GM23338 (cell line): ENCODE measurements at regions not wholly inside any gene's neighbourhood (a gene's known extent, or its start where the extent isn't known, plus 50 kb on each side); places are given as distances from the start of the nearest gene placed in this dataset.

Source experiments
- ATAC-seq: fragments of 200-7000 bp; cut with Tn5 transposase; 3 replicates; pipeline ENCODE4 v1.9.1; 2020
- DNase-seq: peaks from one replicate; pipeline ENCODE4 v3.0.0-alpha.2; 2015; ENCODE audit warnings: low spot score
- H2AFZ ChIP-seq: fragments of 200-600 bp; sonication (generic); 2 replicates; pipeline ENCODE4 v1.8.0; 2016; ENCODE audit warnings: antibody characterized with exemption, mild to moderate bottlenecking, moderate library complexity
- H3F3A ChIP-seq: fragments of 200-600 bp; sonication (generic); replicated peaks from 2 replicates; pipeline ENCODE4 v1.8.0; 2017; ENCODE audit warnings: antibody characterized with exemption, mixed run types, low read depth
- H3K27ac ChIP-seq: fragments of 200-600 bp; sonication (generic); 2 replicates; pipeline ENCODE4 v1.6.1; 2016; ENCODE audit warnings: low read depth
- H3K27me3 ChIP-seq: fragments of 200-600 bp; sonication (generic); 2 replicates; pipeline ENCODE4 v1.8.0; 2016; ENCODE audit warnings: mild to moderate bottlenecking, mixed run types, moderate library complexity; ENCODE audit not compliant: insufficient read depth
- H3K36me3 ChIP-seq: fragments of 200-600 bp; sonication (generic); 2 replicates; pipeline ENCODE4 v1.8.0; 2016; ENCODE audit warnings: mild to moderate bottlenecking; ENCODE audit not compliant: insufficient read depth
- H3K4me1 ChIP-seq: fragments of 200-600 bp; sonication (generic); 2 replicates; pipeline ENCODE4 v1.8.0; 2016; ENCODE audit warnings: mild to moderate bottlenecking, moderate library complexity; ENCODE audit not compliant: insufficient read depth
- H3K4me2 ChIP-seq: fragments of 200-600 bp; sonication (generic); 2 replicates; pipeline ENCODE4 v1.7.1; 2017; ENCODE audit warnings: mixed run types
- H3K4me3 ChIP-seq: fragments of 200-600 bp; sonication (generic); 2 replicates; pipeline ENCODE4 v1.6.1; 2016; ENCODE audit warnings: mixed run types
- H3K79me2 ChIP-seq: fragments of 200-600 bp; sonication (generic); replicated peaks from 2 replicates; pipeline ENCODE4 v1.8.0; 2017; ENCODE audit warnings: mild to moderate bottlenecking; ENCODE audit not compliant: insufficient read depth
- H3K9me2 ChIP-seq: fragments of 200-600 bp; sonication (generic); 2 replicates; pipeline ENCODE4 v1.8.0; 2017; ENCODE audit not compliant: insufficient read depth
- H4K20me1 ChIP-seq: fragments of 200-600 bp; sonication (generic); replicated peaks from 2 replicates; pipeline ENCODE4 v1.8.0; 2017; ENCODE audit warnings: mild to moderate bottlenecking; ENCODE audit not compliant: insufficient read depth
- H3K27ac Mint-ChIP-seq: 2 replicates; pipeline ENCODE4 v1.8.0; 2020; ENCODE audit warnings: inconsistent platforms, mild to moderate bottlenecking, moderate library complexity, mixed read lengths
- H3K27me3 Mint-ChIP-seq: 3 replicates; pipeline ENCODE4 v1.8.0; 2022; ENCODE audit warnings: low read depth, mild to moderate bottlenecking, moderate library complexity, mixed read lengths, inconsistent platforms; ENCODE audit not compliant: insufficient read depth, poor library complexity
- H3K36me3 Mint-ChIP-seq: 3 replicates; pipeline ENCODE4 v1.8.0; 2021; ENCODE audit warnings: low read depth, mild to moderate bottlenecking, inconsistent platforms, moderate library complexity, mixed read lengths
- H3K4me1 Mint-ChIP-seq: 3 replicates; pipeline ENCODE4 v1.8.0; 2020; ENCODE audit warnings: mild to moderate bottlenecking, inconsistent platforms, mixed read lengths
- H3K4me3 Mint-ChIP-seq: 3 replicates; pipeline ENCODE4 v1.8.0; 2021; ENCODE audit warnings: moderate library complexity, mild to moderate bottlenecking, inconsistent platforms, mixed read lengths
- H3K9me3 Mint-ChIP-seq: 3 replicates; pipeline ENCODE4 v1.8.0; 2020; ENCODE audit warnings: moderate library complexity, mild to moderate bottlenecking, inconsistent platforms, mixed read lengths
- ETS1 ChIP-seq: IDR thresholded peaks from 2 replicates; pipeline ENCODE4 v1.6.1; 2016; ENCODE audit warnings: antibody characterized with exemption
- EZH2 ChIP-seq: fragments of 200-600 bp; sonication (generic); IDR thresholded peaks from one replicate; pipeline ENCODE4 v1.8.0; 2017; ENCODE audit warnings: antibody characterized with exemption, mild to moderate bottlenecking, low read depth; ENCODE audit not compliant: unreplicated experiment
- EZH2phosphoT487 ChIP-seq: fragments of 200-600 bp; sonication (generic); IDR thresholded peaks from one replicate; pipeline ENCODE4 v1.8.1; 2018; ENCODE audit warnings: antibody characterized with exemption; ENCODE audit not compliant: unreplicated experiment
- POLR2AphosphoS5 ChIP-seq: IDR thresholded peaks from 2 replicates; pipeline ENCODE4 v1.6.1; 2016; ENCODE audit warnings: antibody characterized with exemption, low read depth
- REST ChIP-seq: IDR thresholded peaks from one replicate; pipeline ENCODE4 v1.6.1; 2018; ENCODE audit warnings: antibody characterized with exemption; ENCODE audit not compliant: unreplicated experiment
- STAT1 ChIP-seq: IDR thresholded peaks from one replicate; pipeline ENCODE4 v1.6.1; 2016; ENCODE audit warnings: antibody characterized with exemption; ENCODE audit not compliant: unreplicated experiment
- ZNF114 ChIP-seq: fragments of 250-450 bp; sonication (Bioruptor Pico); IDR thresholded peaks from 2 replicates; pipeline ENCODE4 v1.5.0; 2020; ENCODE audit warnings: mild to moderate bottlenecking, moderate library complexity
- ZNF462 ChIP-seq: fragments of 250-450 bp; sonication (Bioruptor Pico); IDR thresholded peaks from 2 replicates; pipeline ENCODE4 v1.5.0; 2020; ENCODE audit warnings: mild to moderate bottlenecking, moderate library complexity

GRCh38 chr15:53447742-53448141, 311.7 kb downstream of the WDR72 start:
- no peaks in the 10 kb centered on the region for H3K9me2 ChIP-seq
- H3K27me3 Mint-ChIP-seq, result no peaks in the 10 kb centered on the region
- H3K27ac Mint-ChIP-seq, result no peak overlapping the region
- no peaks in the 10 kb centered on the region for H3K27me3 ChIP-seq
- ATAC-seq (no peak), DNase-seq (no peak)
- H3K4me3 ChIP-seq, result no peak overlapping the region
- H3K4me1 Mint-ChIP-seq, result peaks cover 20% of the 10 kb centered on the region
- no peaks in the 10 kb centered on the region for H3K79me2 ChIP-seq
- H3K9me3 Mint-ChIP-seq, result no peaks in the 10 kb centered on the region; the same call in 2 of the 3 replicates
- peaks cover 6% of the 10 kb centered on the region for H3K36me3 ChIP-seq
- H3K4me2 ChIP-seq, result no peak overlapping the region
- H3K36me3 Mint-ChIP-seq, result no peaks in the 10 kb centered on the region
- TF ChIP-seq ETS1 (no peak), ZNF114 (no peak), POLR2AphosphoS5 (no peak), EZH2phosphoT487 (no peak)
- no peaks in the 10 kb centered on the region for H3K4me1 ChIP-seq
- H3K27ac ChIP-seq, result no peak overlapping the region
- H4K20me1 ChIP-seq, result no peaks in the 10 kb centered on the region
- H3K4me3 Mint-ChIP-seq, result no peak overlapping the region
- no peak overlapping the region for H2AFZ ChIP-seq
- no peaks in the 10 kb centered on the region for H3F3A ChIP-seq

- Mint-ChIP-seq H3K4me1 (peaks cover 20% of the 10 kb centered on the region), H3K27ac (no peak overlapping the region), H3K4me3 (no peak overlapping the region), H3K27me3 (no peaks in the 10 kb centered on the region), H3K9me3 (no peaks in the 10 kb centered on the region), H3K36me3 (no peaks in the 10 kb centered on the region)
- ATAC-seq (no peak), DNase-seq (no peak)
- H3K4me3 ChIP-seq, result no peak overlapping the region
- no peaks in the 10 kb centered on the region for H3K79me2 ChIP-seq
- no peaks in the 10 kb centered on the region for H3K27me3 ChIP-seq
- H2AFZ ChIP-seq, result no peak overlapping the region
- H3F3A ChIP-seq, result no peaks in the 10 kb centered on the region
- no peaks in the 10 kb centered on the region for H4K20me1 ChIP-seq
- no peaks in the 10 kb centered on the region for H3K4me1 ChIP-seq
- H3K9me2 ChIP-seq, result no peaks in the 10 kb centered on the region
- peaks cover 6% of the 10 kb centered on the region for H3K36me3 ChIP-seq
- H3K27ac ChIP-seq, result no peak overlapping the region
- H3K4me2 ChIP-seq, result no peak overlapping the region
- TF ChIP-seq EZH2 (no peak), REST (no peak), ZNF462 (CRISPR knock-in tag) (no peak), STAT1 (no peak), ZNF114 (no peak), ETS1 (no peak), EZH2phosphoT487 (no peak)
Measured at GRCh38 chr15:53447053-53447574, 312.3 kb downstream of the WDR72 start.
